ENCODE measurements at regions not wholly inside any gene's neighbourhood (a gene's known extent, or its start where the extent isn't known, plus 50 kb on each side); places are given as distances from the start of the nearest gene placed in this dataset.

GRCh38 chr10:61063034-61063433 lies 119.0 kb upstream of the RHOBTB1 start:
- TF ChIP-seq, protein P1, sequence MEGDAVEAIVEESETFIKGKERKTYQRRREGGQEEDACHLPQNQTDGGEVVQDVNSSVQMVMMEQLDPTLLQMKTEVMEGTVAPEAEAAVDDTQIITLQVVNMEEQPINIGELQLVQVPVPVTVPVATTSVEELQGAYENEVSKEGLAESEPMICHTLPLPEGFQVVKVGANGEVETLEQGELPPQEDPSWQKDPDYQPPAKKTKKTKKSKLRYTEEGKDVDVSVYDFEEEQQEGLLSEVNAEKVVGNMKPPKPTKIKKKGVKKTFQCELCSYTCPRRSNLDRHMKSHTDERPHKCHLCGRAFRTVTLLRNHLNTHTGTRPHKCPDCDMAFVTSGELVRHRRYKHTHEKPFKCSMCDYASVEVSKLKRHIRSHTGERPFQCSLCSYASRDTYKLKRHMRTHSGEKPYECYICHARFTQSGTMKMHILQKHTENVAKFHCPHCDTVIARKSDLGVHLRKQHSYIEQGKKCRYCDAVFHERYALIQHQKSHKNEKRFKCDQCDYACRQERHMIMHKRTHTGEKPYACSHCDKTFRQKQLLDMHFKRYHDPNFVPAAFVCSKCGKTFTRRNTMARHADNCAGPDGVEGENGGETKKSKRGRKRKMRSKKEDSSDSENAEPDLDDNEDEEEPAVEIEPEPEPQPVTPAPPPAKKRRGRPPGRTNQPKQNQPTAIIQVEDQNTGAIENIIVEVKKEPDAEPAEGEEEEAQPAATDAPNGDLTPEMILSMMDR (conservative IDR thresholded peaks at IDR 0.05 in 1 of 2, IDR thresholded peaks at IDR 0.05 in 1 of 2; ENCODE audit: low read depth in 1 of 2, low read length in 2 of 2) = no peak
- no peak for TF ChIP-seq EZH2 (IDR thresholded peaks at IDR 0.05; ENCODE audit: low read length, missing control alignments)

Measured in fibroblast of lung (primary cell).